ENCODE measurements at regions not wholly inside any gene's neighbourhood (a gene's known extent, or its start where the extent isn't known, plus 50 kb on each side); places are given as distances from the start of the nearest gene placed in this dataset.

DNA sequence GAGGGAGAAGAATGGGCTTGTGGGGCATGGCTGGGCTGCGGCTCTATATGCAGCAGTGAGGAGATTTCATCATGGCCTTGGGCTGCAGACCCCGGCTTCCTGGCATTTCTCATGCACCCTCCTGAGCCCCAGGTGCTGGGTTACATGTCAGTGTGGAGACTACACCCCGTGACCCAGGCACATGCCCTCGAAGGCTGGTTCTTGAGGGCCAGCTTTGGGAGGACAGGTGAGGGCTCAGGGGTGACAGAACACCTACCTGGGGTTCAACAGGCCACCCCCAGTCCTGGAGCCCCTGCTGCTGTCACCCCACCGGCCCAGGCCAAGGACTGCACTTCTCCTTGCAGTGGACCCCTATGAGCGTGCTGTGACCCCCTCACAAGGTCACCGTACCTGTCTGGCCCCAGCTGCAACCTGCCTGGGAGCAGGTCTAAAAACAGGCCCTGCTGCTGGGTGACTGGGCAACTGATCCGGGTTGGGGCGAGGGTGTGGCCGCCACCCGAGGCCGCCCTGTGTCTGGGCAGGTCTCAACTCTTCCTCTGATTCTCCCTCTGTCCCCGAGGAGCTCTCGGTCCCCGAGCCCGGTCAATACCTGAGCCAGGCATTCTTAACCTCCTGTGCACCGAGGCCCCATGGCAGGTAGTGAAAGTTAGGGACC is 94.8 kb upstream of the OTOS start:
- no peak for TF ChIP-seq EZH2 (IDR thresholded peaks at IDR 0.05; ENCODE audit: insufficient read depth, poor library complexity, severe bottlenecking)
- TF ChIP-seq EZH2phosphoT487 (IDR thresholded peaks at IDR 0.05; ENCODE audit: insufficient read depth, low read depth): no peak

Data from GM23248 (cell line).